Left lung (tissue), 4 donors: ENCODE measurements at regions not wholly inside any gene's neighbourhood (a gene's known extent, or its start where the extent isn't known, plus 50 kb on each side); places are given as distances from the start of the nearest gene placed in this dataset.

Source experiments
- ATAC-seq: fragments of 200-7000 bp; cut with Tn5 transposase; one replicate; pipeline ENCODE4 v1.9.1; 2020; ENCODE audit warnings: moderate library complexity
- DNase-seq, 4 donors: peaks; one replicate each; pipeline ENCODE4 v3.0.0-alpha.2; 2013 to 2020
- H3K27ac ChIP-seq, 2 donors: fragments of 200-600 bp; sonication (generic) in 1 of 2; one replicate each; pipeline versions ENCODE4 v1.5.0 to v1.8.0; 2020 to 2021
- H3K27me3 ChIP-seq, 2 donors: fragments of 200-600 bp; sonication (generic) in 1 of 2; one replicate each; pipeline versions ENCODE4 v1.5.0 to v1.8.0; 2020 to 2021
- H3K36me3 ChIP-seq, 2 donors: fragments of 200-600 bp; sonication (generic) in 1 of 2; one replicate each; pipeline versions ENCODE4 v1.5.0 to v1.8.0; 2020 to 2021
- H3K4me1 ChIP-seq, 2 donors: fragments of 200-600 bp; one replicate each; pipeline ENCODE4 v1.8.0; 2021
- H3K4me3 ChIP-seq, 2 donors: fragments of 200-600 bp; sonication (generic) in 1 of 2; one replicate each; pipeline versions ENCODE4 v1.5.0 to v1.8.0; 2020 to 2021; ENCODE audit warnings: mild to moderate bottlenecking in 1 of 2
- H3K9me3 ChIP-seq, 2 donors: fragments of 200-600 bp; sonication (generic) in 1 of 2; one replicate each; pipeline versions ENCODE4 v1.5.0 to v1.8.0; 2020 to 2021
- intact Hi-C, 2 donors: fragments of 100-400 bp; cut with DNase I; formaldehyde crosslinking; loops; one replicate each; pipeline versions ENCODE4 v1.11.2 to v1.14.2; 2022
- TF ChIP-seq, protein P1 (sequence below), 2 donors: fragments of 200-600 bp; sonication (generic) in 1 of 2; IDR thresholded peaks; one replicate each; pipeline versions ENCODE4 v1.5.0 to v1.8.0; 2021; ENCODE audit warnings: antibody characterized with exemption in 2 of 2
- donor health status: DM: no; HTN: yes; CAD: no.
- donor health status: DM: no; HTN: no; CAD: no.

GRCh38 chr10:33402220-33403073 lies 68.0 kb upstream of the NRP1 start:
- Histone ChIP-seq H3K4me1 (no peaks in the 10 kb centered on the region), H3K36me3 (no peaks in the 10 kb centered on the region), H3K27ac (no peak overlapping the region), H3K9me3 (peaks cover 0 to 3% of the 10 kb centered on the region in 2 donors), H3K4me3 (no peak overlapping the region), H3K27me3 (no peaks in the 10 kb centered on the region)
- no peak for DNase-seq
- intact Hi-C loops: no loop called here
- no peak for ATAC-seq
- TF ChIP-seq, protein P1, sequence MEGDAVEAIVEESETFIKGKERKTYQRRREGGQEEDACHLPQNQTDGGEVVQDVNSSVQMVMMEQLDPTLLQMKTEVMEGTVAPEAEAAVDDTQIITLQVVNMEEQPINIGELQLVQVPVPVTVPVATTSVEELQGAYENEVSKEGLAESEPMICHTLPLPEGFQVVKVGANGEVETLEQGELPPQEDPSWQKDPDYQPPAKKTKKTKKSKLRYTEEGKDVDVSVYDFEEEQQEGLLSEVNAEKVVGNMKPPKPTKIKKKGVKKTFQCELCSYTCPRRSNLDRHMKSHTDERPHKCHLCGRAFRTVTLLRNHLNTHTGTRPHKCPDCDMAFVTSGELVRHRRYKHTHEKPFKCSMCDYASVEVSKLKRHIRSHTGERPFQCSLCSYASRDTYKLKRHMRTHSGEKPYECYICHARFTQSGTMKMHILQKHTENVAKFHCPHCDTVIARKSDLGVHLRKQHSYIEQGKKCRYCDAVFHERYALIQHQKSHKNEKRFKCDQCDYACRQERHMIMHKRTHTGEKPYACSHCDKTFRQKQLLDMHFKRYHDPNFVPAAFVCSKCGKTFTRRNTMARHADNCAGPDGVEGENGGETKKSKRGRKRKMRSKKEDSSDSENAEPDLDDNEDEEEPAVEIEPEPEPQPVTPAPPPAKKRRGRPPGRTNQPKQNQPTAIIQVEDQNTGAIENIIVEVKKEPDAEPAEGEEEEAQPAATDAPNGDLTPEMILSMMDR (IDR thresholded peaks at IDR 0.05): no peak

DNA sequence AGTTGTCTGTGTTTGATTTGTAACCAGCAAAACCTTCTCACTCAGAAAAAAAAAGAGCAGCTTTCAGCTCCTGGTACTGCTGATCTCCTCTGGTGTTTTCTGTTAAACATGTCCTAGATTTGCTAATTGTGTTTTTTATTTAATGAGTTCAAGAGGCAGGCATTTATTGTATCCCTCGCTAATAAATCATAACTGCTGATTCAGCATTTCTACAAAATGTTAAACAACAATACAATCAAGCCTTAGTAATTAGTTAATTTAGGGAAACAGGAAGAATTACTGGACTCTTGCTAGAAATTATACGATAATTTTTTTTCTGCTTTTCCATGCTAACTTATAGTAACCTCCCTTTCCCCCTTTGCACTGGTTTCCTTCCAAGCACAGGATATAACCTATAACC lies 66.8 kb upstream of the NRP1 start:
- TF ChIP-seq, protein P1 (IDR thresholded peaks at IDR 0.05): no peak
- Histone ChIP-seq H3K27me3 (no peaks in the 10 kb centered on the region), H3K4me1 (no peaks in the 10 kb centered on the region), H3K27ac (no peak overlapping the region), H3K4me3 (no peak overlapping the region), H3K9me3 (peaks cover 0 to 13% of the 10 kb centered on the region in 2 donors), H3K36me3 (no peaks in the 10 kb centered on the region)
- DNase-seq: no peak
- intact Hi-C loops: no loop called here
- no peak for ATAC-seq

- TF ChIP-seq, protein P1 (IDR thresholded peaks at IDR 0.05): no peak
- intact Hi-C loops: no loop called here
- no peaks in the 10 kb centered on the region for H3K27me3 ChIP-seq
- DNase-seq (no peak), ATAC-seq (no peak)
- H3K36me3 ChIP-seq: no peaks in the 10 kb centered on the region
- H3K4me1 ChIP-seq: no peaks in the 10 kb centered on the region
- H3K27ac ChIP-seq: no peak overlapping the region
- no peak overlapping the region for H3K4me3 ChIP-seq
- peaks cover 0 to 13% of the 10 kb centered on the region in 2 donors for H3K9me3 ChIP-seq
Observed at GRCh38 chr10:33398796-33399195, 64.3 kb upstream of the NRP1 start.

- no peak overlapping the region for H3K27ac ChIP-seq
- ATAC-seq (no peak), DNase-seq (no peak)
- no peaks in the 10 kb centered on the region for H3K27me3 ChIP-seq
- no peaks in the 10 kb centered on the region for H3K36me3 ChIP-seq
- H3K9me3 ChIP-seq: peaks cover 0 to 13% of the 10 kb centered on the region in 2 donors
- H3K4me3 ChIP-seq: no peak overlapping the region
- H3K4me1 ChIP-seq: no peaks in the 10 kb centered on the region
- intact Hi-C loops: no loop called here
- TF ChIP-seq, protein P1 (IDR thresholded peaks at IDR 0.05): no peak
Observed at GRCh38 chr10:33396938-33397337, 62.5 kb upstream of the NRP1 start.

DNA sequence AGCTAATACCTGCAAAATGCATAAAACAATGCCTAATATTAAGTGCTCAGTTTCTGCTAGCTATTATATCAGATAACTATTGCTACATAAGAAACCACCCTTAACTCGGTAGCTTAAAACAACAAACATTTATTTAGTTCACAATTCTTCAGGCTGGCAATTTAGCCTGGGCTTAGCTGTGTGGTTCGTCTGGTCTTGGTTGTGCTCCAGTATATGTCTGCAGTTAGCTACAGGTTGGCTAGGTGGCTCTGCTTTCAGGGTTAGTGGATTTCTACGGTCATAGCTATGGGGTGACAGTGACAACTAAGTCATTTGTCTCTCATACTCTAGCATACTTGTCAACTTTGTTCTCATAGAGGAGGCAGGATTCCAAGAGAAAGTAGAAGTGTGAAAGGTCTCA lies 61.8 kb upstream of the NRP1 start:
- intact Hi-C loops: no loop called here
- Histone ChIP-seq H3K36me3 (no peaks in the 10 kb centered on the region), H3K4me3 (no peak overlapping the region), H3K27ac (no peak overlapping the region), H3K9me3 (peaks cover 0 to 13% of the 10 kb centered on the region in 2 donors), H3K4me1 (no peaks in the 10 kb centered on the region), H3K27me3 (no peaks in the 10 kb centered on the region)
- TF ChIP-seq, protein P1 (IDR thresholded peaks at IDR 0.05): no peak
- DNase-seq (no peak), ATAC-seq (no peak)
